H1 (cell line): ENCODE measurements at regions not wholly inside any gene's neighbourhood (a gene's known extent, or its start where the extent isn't known, plus 50 kb on each side); places are given as distances from the start of the nearest gene placed in this dataset.

ENCODE experiments used
- EP300 ChIP-seq, 2 experiments: IDR thresholded peaks; 1 replicate in 1 of 2; 2 replicates in 1 of 2; pipeline ENCODE4 v1.6.1; 2011 to 2012; ENCODE audit warnings: low read depth in 2 of 2, low read length in 2 of 2, mild to moderate bottlenecking in 2 of 2, borderline replicate concordance in 1 of 2, inconsistent platforms in 1 of 2, moderate library complexity in 1 of 2
- KDM1A ChIP-seq: fragments of 200-600, 300-600 bp; sonication (generic); IDR thresholded peaks from 2 replicates; pipeline ENCODE4 v1.7.1; 2016; ENCODE audit warnings: mild to moderate bottlenecking, low read length, borderline replicate concordance
- KDM5A ChIP-seq: fragments of 200-600 bp; IDR thresholded peaks from 2 replicates; pipeline ENCODE4 v1.7.1; 2012; ENCODE audit warnings: mild to moderate bottlenecking, low read length, inconsistent platforms, mixed read lengths
- NRF1 ChIP-seq: IDR thresholded peaks from 2 replicates; pipeline ENCODE4 v1.6.1; 2011; ENCODE audit warnings: mild to moderate bottlenecking, low read depth, low read length, improper control_type of control experiment
- SAP30 ChIP-seq: fragments of 300-600 bp; sonication (generic); IDR thresholded peaks from 2 replicates; pipeline ENCODE4 v1.7.1; 2012; ENCODE audit warnings: low read length, moderate library complexity, mild to moderate bottlenecking, inconsistent platforms; ENCODE audit not compliant: insufficient read depth, insufficient replicate concordance
- SIX5 ChIP-seq: IDR thresholded peaks from 2 replicates; pipeline ENCODE4 v1.6.1; 2011; ENCODE audit warnings: mild to moderate bottlenecking, low read depth, low read length
- TAF1 ChIP-seq: IDR thresholded peaks from 2 replicates; pipeline ENCODE4 v1.6.1; 2011; ENCODE audit warnings: mild to moderate bottlenecking, low read depth, low read length

DNA sequence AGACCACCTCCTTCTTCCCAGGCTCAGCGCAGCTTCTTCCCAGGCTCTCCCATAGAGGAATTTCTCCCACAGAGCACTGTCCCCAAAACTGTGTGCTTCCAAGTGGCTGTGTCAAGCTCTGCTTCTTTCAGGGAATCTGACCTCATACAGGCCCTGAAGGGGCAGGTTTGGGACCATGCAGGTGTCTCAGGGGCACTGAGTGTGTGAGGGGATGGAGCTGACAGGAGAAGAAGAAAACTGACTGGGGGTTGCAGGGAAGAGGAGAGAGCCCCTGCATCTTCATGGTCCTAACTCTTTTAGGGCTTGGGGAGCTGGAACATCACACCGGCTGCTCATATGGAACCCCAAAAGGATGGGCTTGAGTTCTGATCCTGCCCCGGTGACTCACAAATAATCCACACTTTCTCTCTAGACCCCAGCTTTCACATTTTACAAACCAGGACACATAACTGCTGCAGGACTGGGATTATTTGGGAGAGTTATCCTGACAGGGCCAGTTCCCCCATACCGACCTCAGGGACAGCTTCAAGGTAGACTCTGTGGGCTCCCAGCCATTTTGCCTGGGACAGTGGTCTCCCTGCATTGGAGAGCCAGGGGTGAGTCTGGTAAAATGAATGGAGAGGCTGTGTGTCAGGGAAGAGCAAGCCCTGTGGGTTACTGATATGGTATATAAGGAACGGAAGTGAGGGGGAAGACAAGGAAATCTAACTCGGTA, 316.1 kb downstream of the TLE3 start (continued):
- TF ChIP-seq TAF1 (no peak), KDM5A (no peak), EP300 (IDR thresholded peaks at IDR 0.05; ENCODE audit: borderline replicate concordance in 1 of 2, low read depth in 2 of 2, low read length in 2 of 2) (no peak), NRF1 (no peak), SIX5 (no peak), SAP30 (no peak), KDM1A (no peak)
